ENCODE measurements at regions not wholly inside any gene's neighbourhood (a gene's known extent, or its start where the extent isn't known, plus 50 kb on each side); places are given as distances from the start of the nearest gene placed in this dataset.

DNA sequence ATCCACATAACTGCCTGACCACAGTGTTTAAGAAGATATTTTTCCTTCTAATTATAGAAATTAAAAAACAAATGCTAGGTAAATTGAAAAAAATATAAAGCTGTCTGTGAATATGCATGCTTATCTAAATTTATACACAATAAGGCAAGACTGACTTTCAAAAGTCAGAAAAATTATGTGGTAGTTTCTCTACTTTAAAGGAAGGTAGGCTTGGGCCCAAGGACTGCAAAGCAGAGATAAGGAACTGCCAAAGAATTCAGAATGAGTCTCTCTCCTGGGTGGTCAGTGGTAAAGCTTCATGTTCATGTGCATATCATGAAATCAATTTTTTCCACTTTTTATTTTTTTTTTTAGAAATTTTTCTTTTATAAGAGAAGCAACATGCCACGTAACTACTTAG lies 998.6 kb downstream of the REEP3 start:
- no peak for TF ChIP-seq POLR2AphosphoS5 (IDR thresholded peaks at IDR 0.05; ENCODE audit: low read depth, low read length)
- TF ChIP-seq TAF1 (IDR thresholded peaks at IDR 0.05; ENCODE audit: borderline replicate concordance, low read depth, low read length): no peak
- TF ChIP-seq POLR2A (IDR thresholded peaks at IDR 0.05; ENCODE audit: low read depth, low read length): no peak

All from GM12892 (cell line).